T-helper 22 cell (primary cell): ENCODE measurements at regions not wholly inside any gene's neighbourhood (a gene's known extent, or its start where the extent isn't known, plus 50 kb on each side); places are given as distances from the start of the nearest gene placed in this dataset.
A peak's percentile ranks its signal among the peaks of the same experiment; 100 is the strongest.

Experiments
- DNase-seq: peaks from one replicate; pipeline ENCODE4 v3.0.0-alpha.2; 2020; ENCODE audit warnings: low read depth

GRCh38 chr7:142371586-142372377 lies 113.9 kb upstream of the PRSS58 start:
- no peak for DNase-seq

DNA sequence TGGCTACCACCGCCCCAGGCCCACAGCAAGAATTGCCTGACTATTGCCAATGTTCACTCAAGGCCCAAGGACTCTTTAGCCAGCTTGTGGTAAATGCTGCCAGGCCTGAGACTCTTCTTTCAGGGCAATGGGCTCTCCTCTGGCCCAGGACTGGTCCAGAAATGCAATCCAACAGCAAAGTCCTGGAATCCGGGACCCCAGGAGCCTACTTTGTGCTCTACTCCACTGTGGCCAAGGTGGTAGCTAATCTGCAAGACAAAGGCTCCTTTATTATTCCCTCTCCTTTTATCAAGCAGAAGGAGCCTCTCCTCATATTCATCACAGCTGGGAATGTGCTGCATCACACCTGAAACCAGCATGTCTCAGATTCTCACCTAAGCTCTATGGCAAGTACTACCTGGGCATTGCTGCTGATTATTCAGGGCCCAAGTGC lies 107.6 kb upstream of the PRSS58 start:
- DNase-seq: no peak

GRCh38 chr7:142364551-142364950 lies 106.7 kb upstream of the PRSS58 start:
- no peak for DNase-seq

DNA sequence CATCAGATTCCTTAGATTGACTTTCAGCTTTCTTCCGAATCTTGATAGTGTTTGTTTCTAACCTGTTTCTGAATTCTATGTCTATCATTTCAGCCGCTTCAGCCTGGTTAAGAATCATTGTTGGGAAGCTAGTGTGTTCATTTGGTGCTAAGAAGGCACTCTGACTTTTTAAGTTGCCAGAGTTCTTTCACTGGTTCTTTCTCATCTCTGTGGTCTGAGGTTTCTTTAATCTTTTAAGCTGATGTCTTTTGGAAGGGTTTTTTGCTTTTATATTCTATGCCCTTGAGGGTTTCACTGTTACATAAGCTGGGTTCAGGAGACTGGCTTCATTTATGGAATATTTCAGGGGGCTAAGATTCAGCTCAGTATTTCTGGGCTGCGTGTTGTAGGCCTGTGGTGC lies 104.5 kb upstream of the PRSS58 start:
- DNase-seq: no peak

- no peak for DNase-seq
These were observed 101.9 kb upstream of the PRSS58 start for GRCh38 chr7:142359694-142360279.

DNA sequence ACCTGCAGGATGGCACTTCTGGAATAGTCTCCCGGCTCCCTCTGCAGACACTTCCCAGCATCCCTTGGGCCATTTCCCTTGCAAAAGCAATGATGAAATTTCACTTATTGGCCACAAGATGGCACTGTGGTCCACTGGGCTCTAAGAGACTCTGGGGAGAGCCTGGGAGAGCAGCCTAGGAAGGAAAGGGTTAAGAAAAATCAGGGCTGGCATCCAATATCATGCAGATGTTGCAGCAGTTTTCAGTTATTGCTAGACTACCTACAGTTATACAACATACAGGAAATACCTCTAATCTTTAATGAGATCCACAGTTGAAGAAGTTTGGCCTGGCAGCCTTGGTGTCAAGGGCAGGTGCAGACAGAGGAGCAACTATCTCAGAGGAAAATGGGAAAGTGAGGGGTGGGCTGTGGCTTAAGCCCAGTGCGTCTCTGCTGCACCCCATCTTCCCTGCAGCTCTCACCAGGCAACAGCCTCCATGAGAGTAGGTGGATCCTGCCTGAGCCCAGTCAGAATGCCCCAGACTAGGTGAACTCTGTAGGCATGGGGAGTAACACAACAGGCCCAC lies 100.2 kb upstream of the PRSS58 start:
- DNase-seq: no peak

GRCh38 chr7:142356166-142356565 lies 98.3 kb upstream of the PRSS58 start:
- no peak for DNase-seq

GRCh38 chr7:142355328-142355727 lies 97.5 kb upstream of the PRSS58 start:
- DNase-seq: no peak

GRCh38 chr7:142353147-142354060 lies 95.5 kb upstream of the PRSS58 start:
- DNase-seq: no peak

DNA sequence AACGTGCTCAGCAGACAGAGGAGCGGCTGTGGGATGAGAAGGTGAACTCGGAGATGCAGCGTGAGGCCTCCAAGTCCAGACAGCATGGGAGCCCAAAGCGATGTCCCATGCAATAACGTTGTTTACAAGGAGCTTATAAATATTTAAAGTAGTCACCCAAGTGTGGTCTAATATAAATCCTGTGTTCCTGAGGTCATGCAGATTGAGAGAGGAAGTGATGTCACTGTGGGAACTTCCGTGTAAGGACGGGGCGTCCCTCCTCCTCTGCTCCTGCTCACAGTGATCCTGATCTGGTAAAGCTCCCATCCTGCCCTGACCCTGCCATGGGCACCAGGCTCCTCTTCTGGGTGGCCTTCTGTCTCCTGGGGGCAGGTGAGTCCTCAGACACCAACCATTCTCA lies 94.7 kb upstream of the PRSS58 start:
- no peak for DNase-seq

DNA sequence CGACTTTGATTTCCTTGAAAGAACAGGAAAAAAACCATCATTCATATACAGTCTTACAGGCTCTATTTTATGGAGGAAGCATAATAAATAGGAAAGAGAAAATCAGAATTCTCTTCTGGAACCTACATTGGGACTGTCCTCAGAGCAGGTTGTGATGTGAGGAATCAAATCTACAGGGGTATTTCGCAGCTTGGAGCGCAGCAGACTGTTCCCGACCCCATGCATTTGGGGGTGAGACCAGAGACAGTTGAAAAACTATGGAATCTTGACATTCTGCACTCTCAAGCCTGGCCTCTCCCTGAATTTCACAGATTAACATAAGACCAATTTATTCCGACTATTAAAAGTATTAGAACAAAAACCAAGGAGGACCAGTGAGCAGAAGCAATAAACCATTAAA lies 93.3 kb upstream of the PRSS58 start:
- DNase-seq: no peak

DNA sequence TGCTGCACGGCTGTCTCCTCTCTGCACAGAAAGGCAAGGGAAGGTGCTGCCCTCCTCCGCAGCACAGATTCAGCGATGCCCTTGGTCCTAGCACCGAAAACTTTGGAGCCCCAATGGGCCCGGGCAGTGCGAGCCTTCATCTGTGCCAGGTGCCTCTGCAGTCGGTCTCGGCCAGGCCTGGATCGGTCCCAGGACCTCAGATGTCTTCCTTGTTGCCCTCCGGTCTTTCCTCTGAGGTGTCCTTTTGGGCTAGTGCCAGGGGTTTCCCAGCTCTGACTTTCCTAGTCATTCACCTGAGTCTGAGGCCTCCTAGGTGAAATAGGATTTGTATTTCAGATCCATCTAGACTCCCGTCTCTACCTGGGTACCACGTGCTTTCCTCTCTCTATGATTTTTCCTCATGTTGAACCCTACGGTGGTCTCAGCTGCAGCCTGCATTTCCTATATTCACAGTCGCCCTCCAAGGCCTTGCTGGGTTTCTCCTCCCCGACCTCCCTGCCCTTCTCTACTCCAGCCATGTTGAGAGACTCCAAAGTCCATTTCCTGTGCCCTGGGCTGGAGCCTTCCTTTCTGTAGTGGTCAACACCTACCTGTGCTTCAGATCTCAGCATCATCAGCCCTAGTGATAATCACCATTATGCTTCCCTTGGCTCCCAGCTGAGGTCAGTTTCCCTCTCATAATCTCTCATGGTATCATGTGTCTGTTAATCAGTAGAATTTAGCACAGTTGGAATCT lies 92.0 kb upstream of the PRSS58 start:
- no peak for DNase-seq

DNA sequence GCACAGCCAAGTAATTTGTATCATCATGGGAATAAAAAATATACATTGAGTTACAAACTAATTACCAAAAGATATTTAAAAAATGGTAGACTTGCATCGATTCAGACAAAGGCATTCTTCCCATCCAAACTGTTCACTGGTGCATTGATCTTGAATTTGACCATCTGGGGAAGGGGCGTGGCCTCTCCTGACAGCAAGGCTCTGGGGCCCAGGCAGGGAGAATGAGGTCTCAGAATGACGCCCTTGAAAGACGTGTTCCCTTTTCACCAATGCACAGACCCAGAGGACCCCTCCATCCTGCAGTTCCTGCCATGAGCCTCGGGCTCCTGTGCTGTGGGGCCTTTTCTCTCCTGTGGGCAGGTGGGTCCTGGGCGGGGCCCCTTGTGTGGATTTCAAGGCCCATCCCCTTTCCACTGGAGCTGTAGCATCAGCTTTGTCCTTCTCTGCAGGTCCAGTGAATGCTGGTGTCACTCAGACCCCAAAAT lies 91.1 kb upstream of the PRSS58 start:
- no peak for DNase-seq

- DNase-seq: no peak
These were observed 90.2 kb upstream of the PRSS58 start for GRCh38 chr7:142348100-142348499.

DNA sequence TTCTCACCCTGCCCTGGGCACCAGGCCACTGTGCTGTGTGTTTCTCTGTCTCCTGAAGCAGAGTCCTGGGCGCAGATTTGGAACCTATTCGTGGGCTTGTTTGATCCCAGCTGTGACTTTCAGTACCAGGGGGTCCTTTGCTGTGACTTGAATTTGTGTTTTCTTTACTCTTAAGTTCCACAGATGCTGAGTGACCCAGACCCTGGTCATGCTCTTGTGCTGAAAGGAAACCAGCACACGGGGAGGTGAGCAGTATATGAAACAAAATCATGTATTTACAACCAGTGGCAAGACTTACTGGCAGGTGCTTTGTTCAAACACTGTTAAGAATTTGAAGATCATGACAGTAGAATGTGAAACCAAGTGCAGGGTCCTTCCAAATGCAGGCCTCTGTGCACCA lies 89.2 kb upstream of the PRSS58 start:
- no peak for DNase-seq

GRCh38 chr7:142345811-142346210 lies 88.0 kb upstream of the PRSS58 start:
- DNase-seq: peak; percentile 47

GRCh38 chr7:142338633-142339501 lies 81.0 kb upstream of the PRSS58 start:
- DNase-seq: no peak

GRCh38 chr7:142337054-142338001 lies 79.5 kb upstream of the PRSS58 start:
- DNase-seq: no peak

DNA sequence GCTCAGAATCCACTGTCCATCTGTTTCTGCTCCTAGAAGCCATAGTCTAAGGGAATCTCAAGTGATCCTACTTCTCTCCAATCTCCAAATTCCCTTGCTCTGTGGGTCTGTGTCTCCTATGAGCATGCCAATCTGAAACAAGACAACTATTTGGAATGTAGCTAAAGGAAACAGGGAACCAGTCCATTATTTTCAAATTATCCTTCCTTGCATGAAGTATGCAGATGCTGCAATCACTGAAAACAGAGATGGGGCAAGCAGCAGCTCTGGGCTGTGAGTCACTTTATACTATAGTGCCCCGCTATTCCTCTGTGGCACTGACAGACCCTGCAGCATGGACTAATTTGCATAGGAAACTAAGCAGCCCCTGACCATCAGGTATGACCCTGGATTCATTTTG lies 76.9 kb upstream of the PRSS58 start:
- no peak for DNase-seq
